ENCODE measurements at regions not wholly inside any gene's neighbourhood (a gene's known extent, or its start where the extent isn't known, plus 50 kb on each side); places are given as distances from the start of the nearest gene placed in this dataset.
A peak's percentile ranks its signal among the peaks of the same experiment; 100 is the strongest.
"Not testable (repeated sequence)": the region's sequence is repeated elsewhere in the genome, so short reads cannot be mapped to it uniquely, and the experiment has no call there.

DNA sequence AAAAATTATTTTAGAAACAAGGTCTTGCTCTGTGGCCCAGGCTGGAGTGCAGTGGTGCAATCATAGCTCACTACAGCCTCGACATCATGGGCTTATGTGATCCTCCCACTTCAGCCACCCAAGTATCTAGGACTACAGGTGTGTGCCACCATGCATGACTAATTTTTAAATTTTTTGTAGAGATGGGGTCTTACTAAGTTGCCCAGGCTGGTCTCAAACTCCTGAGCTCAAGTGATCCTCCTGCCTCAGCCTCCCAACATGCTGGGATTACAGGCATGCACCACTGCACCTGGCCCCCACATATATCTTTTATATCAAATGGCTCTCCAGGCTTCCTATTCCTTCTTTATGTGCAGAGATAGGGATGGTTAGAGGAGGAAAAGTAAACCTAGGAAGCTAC lies 91.2 kb upstream of the SVIL start:
- DNase-seq (ENCODE audit: low spot score): not testable (repeated sequence)

DNA sequence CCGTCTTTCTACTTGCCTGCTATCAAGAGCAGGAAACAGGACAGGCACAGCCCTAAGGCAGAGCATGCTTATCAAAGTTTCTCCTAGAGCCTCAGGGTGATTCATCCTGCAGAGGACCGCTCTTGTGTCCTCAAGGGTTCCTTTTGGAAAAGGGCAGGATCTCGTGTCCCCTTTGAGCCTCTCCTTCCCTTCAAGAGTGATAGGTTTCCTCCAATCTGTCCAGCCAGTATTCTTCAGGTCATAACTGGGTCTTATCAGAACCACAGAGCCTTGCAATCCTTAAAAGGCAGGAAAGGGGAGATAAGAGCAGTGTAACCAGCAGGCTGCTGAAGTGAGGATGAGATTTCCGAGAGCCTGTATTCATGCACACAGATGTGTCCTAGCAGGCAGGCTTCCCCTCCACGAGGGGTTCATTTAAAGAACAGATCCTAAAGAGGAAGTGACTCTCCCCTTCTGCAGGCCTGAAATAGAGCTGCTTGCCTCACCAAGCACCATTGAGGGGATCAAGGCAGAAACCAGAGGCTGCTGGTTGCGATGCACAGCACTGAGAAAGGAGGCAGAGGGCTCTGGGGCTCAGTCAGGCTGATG lies 90.5 kb upstream of the SVIL start:
- no peak for DNase-seq (ENCODE audit: low spot score)

DNA sequence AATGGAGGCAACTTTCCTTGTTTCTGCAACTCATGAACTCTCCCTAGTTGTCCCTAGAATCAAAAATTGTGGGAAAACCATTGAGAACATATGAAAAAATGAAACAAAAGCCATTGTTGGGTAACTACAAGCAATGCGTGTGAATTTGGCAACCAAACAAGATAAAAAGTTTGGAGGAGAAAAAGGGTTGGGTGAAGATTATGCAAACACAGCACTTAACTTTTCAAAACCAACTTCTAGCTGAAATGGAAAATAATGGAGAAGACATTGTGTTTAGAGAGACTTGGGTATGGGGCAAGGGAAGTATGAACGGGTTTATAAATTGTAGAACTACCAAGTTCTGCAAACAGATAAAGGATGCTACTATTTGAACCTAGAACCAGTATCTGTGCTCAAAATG lies 89.0 kb upstream of the SVIL start:
- DNase-seq (ENCODE audit: low spot score): no peak

DNA sequence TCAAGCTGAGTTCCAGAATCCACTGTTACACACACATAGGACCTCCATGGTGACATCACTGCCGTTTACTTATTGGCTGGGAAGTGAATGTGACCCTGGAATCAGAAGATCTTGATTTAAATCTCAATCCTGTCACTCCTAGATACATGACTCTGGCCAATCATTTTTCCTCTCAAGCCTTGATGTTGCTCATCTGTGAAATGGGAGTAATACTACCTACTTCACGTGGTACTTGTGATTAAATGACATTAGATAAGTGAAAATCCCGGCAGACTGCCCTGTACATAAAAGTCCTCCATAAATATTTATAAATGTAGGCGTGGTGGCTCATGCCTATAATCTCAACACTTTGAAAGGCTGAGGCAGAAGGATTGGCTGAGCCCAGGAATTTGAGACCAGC lies 88.0 kb upstream of the SVIL start:
- DNase-seq (ENCODE audit: low spot score): no peak

DNA sequence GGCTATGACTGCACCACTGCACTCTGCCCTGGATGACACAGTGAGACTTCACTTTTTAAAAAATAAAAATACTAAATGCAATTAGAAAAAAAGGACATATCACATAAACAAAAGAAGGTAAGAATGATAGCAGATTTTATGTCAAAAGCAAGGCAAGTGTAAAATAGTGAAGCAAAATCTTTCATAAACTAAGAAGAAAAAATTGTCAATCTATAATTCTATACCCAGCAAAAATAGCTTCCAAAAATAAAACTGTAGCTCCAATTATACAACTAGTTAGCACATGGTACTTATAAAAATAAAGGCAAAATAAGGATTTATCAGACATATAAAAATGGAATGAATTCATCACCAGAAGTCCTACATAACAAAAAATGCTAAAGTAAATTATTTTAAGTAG lies 85.4 kb upstream of the SVIL start:
- DNase-seq (ENCODE audit: low spot score): no peak

DNA sequence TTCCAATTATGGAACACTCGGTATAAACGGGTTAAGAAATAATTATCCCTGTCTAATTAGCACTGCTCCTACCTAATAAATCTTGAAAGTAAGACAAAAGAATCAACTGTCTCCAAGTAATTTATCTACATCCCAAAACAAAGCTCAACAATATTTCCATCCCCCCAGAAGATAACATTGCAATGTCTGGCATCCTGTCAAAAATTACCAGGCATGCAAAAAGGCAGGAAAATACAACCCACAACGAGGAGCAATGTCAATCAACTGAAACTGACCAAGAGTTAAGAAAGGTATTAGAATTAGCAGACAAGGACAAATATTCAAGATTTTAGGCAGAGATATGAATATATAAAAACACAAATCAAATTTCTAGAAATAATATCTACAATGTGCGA lies 84.5 kb upstream of the SVIL start:
- no peak for DNase-seq (ENCODE audit: low spot score)

DNA sequence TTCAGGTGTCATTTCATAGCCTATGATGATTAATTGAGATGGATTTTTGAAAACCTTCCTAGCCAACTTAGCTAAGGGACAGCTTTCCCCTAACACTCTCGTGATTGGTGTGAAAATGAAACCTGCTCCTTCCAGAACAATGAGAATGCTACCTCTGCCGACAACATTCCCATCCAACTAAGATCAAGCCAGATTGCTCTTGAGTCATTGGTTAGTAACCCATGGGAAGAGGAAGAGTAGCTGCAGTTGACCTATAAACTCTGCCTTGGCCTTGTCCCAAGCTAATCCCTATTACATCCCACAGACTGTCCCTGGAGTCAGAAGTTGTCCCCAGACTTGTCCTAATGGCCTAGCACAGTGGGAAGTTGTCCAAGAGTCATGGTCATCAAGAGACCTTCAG lies 80.5 kb upstream of the SVIL start:
- no peak for DNase-seq (ENCODE audit: low spot score)

DNA sequence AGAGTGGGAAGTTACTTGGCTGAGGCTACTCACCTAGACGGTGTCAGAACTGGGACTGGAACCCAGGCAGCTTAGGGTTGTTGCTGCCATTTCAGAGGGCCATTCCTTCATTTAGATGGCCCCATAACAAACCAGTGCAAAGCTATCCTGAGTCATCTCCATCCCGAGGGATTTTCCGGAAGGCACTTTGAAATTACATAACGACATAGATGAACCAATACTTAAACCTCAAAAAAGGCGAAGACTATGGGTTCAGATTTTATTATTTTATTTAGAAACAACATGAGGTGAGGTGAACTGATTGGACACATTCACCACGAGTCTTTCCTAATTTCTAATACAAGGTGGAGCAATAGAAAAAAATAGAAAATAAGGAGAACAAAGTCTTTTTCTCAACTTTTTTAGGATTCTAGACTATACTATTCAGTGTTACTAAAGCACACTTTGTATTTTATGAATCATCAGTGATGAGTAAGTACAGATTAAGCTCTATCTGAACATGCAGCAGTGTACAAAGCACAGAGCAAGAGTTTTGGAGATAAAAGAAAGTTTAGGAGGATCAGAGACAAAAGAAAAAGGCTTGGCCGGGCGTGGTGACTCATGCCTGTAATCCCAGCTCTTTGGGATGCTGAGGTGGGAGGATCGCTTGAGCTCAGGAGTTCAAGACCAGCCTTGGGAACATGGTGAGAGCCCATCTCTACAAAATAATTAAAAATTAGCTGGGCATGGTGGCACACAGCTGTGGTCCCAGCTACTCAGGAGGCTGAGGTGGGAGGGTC lies 79.5 kb upstream of the SVIL start:
- peak; percentile 7 for DNase-seq (ENCODE audit: low spot score)

DNA sequence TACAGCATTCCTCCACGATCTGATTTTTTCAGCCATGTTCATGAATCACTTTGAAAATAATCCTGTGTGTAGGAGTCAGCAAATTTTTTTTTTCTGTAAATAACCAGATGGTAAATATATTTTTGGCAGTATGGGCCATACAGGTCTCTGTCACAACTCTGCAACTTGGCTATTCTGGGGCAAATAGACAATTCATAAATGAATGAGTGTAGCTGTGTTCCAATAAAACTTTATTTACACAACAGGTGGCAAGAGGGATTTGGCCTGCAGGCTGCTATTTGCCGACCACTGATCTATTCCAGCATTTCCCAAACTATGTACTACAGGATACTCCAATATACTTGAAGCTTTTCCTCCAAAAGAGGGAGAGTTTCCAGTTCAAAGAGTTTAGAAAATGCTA lies 78.7 kb upstream of the SVIL start:
- no peak for DNase-seq (ENCODE audit: low spot score)

DNA sequence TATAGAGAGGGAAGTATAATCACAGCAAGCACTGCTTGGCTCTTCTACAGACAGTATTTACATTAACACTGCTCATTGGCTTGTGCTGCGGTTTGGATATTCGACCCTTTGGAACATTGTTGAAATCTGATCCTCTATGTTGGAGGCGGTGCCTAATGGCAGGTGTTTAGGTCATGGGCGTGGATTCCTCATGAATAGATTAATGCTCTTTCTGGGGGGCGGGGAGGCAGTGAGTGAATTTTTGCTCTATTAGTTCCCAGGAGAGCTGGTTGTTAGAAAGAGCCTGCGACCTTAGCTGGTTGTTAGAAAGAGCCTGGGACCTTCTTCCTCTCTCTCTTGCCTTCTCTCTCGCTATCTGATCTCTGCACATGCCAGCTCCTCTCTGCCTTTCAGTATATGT lies 77.3 kb upstream of the SVIL start:
- no peak for DNase-seq (ENCODE audit: low spot score)

DNA sequence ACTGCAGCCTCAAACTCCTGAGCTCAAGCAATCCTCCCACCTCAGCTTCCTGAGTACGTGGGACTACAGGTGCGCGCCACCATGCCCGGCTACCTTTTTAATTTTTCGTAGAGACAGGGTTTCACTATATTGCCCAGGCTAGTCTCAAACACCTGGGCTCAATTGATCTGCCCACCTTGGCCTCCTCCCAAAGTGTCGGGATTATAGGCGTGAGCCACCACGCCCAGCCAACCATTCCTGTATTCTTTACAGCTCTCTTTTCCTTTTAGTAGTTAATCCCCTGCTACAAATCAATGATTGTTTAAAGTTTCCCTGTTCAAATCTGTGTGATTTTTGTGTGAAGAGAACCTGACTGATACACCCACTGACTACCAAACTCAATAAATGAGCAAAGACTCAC lies 75.4 kb upstream of the SVIL start:
- no peak for DNase-seq (ENCODE audit: low spot score)

DNA sequence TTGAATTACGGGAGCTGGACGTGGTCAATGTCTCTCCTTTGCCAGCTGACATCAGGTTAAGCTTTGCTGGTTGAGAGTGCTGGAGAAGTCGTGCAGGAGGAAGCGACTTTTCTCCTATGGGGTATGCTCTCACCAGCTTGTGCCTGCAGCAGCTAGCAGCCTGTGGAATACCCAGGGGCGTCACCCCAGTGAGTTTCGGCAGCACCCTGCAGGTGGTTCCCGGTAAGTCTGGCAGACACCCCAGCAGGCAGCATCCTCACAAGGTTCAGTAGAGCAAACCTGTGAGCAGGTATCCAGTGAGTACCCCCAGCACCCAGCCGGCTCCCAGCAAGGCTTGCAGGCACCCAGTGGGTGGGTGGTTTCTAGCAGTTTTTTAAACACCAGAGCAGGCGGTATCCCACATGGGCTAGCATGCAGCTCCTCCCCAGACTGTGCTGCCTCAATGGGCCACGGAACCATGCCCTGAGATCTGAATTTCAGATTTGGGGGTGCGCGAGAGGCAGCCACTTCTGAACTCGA lies 74.8 kb upstream of the SVIL start:
- no peak for DNase-seq (ENCODE audit: low spot score)

DNA sequence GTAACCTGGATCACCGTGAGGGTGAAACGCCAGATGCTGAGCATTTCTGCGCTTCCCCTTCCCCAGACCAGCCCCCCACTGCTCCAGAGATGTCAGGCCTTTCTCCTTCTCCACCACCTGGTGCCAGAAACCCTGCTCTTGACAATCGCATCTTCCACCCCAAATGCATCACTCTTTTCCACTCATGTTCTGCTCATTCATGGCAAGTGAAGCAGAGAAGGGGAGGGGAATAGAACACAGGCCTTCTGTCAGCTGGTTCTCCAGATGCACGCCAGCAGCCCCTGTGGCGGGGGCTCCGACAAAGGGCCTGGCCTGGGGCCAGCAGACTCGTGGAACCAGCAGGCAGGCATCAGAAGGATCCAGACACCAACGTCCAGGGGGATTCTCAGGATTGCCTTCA lies 68.5 kb upstream of the SVIL start:
- DNase-seq (ENCODE audit: low spot score): no peak

DNA sequence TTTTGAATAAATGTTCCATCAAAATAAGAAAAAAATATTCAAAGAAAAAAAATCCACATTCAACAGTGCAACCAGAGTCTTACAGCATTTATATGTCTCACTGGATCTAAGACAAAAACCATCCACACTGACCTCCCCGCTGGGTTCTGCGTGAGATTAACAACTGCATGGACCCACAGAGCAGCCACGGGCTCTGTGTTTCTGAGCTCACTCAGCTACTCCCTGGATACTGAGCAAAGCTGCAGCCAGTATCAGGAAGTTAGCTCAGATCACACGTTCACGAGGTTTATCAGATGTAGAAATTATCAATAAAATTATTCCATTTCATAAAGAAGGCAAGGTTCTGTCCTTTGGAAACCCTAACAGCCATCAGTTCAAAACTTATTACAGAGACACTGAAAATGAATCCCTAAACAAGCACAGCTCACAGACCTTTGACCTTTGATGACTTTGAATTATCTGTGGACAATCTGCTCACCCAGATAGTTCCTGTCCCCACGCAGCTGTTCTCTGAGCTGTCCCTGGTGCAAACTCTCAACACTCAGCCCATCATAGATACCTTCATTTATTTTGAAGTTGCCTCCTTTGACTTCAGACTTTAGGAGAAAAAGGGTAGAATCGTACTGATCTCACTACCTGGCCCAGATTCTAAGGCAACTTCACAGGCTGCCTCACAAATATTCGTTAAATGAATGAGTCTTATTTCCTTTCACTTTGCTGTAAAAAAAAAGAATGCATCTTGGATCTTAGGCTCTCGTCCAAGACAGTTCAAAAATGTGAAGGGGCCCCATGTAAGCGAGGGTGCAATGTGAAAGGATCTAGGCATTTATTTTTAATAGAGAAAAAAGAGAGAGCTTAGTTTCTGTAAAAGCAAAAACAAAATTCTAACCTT lies 67.7 kb upstream of the SVIL start:
- DNase-seq (ENCODE audit: low spot score): no peak

DNA sequence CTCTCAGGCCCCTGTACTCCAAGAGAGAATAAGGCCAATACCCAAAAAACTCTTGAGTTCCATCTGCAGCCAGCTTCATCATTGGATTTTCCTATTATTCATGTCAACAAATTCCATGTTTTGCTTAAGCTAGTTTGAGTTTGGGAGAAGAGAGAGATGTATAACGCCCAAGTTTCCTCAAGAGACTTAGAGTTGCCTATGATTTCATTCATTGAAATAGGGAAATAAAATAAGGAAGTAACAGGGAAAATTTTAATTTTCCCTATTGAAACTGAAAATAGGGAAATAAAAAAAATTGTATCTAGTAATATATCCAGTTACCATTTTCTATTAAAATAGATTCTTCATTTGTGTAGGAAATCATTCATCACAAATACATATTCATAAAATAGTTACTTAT lies 66.5 kb upstream of the SVIL start:
- no peak for DNase-seq (ENCODE audit: low spot score)

DNA sequence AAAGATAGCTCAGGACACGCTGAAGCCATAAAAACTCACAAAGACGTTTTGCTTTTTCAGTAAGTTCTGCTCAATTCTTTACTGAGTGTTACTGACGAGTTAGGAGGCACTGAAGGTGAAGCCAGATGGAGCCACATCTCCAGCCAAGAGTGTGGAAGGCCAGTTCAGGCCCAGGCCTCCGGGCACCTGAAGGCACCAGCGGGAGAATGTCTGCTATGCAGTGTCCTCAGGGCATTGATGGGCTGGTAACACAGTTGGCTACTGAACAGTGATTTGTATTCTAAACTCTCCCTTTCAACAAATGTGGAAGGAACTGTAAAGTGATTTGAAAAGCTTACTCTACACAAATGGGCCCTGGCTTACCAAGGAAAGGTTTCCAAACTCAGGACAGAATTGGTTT lies 64.8 kb upstream of the SVIL start:
- no peak for DNase-seq (ENCODE audit: low spot score)

DNA sequence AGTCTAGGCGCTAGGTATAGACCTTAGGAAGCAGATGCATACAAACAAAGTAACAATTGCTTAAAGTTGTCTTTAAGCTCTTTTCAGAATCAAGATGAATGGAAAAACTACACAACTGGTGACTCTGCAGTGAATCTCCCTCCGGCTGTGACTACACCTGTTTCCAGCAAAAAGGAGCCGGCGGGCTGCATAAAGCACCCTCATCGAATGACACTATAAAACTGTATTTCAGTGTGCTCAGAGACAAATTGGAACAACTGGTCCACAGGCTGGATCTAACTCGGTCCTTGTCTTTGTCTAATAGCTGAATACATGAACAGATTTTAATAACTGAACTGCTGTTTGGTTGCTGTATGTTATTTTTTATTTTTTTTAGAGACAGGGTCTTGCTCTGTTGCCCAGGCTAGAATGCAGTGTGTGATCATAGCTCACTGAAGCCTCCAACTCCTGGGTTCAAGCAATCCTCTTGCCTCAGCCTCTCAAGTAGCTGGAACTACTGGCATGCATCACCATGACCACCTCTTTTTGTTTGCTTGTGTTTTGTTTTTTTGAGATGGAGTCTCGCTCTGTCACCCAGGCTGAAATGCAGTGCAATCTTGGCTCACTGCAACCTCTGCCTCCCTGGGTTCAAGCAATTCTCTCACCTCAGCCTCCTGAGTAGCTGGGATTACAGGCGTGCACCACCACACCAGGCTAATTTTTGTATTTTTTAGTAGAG lies 64.2 kb upstream of the SVIL start:
- no peak for DNase-seq (ENCODE audit: low spot score)

DNA sequence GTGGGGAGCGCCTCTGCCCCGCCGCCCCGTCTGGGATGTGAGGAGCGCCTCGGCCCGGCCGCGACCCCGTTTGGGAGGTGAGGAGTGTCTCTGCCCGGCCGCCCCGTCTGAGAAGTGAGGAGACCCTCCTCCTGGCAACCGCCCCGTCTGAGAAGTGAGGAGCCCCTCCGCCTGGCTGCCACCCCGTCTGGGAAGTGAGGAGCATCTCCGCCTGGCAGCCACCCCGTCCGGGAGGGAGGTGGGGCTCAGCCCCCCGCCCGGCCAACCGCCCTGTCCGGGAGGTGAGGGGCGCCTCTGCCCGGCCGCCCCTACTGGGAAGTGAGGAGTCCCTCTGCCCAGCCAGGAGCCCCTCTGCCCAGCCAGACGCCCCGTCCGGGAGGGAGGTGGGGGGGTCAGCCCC lies 61.8 kb upstream of the SVIL start:
- not testable (repeated sequence) for DNase-seq (ENCODE audit: low spot score)

DNA sequence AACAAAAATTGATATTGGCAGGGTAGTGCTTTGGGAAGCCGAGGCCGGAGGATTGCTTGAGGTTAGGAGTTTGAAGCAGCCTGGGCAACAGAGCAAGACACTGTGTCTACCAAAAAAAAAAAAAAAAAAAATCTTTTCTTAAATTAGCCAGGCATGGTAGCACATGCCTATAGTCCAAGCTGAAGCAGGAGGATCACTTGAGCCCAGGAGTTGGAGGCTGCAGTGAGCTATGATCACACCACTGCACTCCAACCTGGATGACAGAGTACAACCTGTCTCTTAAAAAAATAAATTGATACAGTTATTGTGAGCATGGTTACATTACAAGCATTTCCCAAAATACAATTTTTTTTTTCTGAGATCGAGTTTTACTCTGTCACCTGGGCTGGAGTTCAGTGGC lies 59.4 kb upstream of the SVIL start:
- DNase-seq (ENCODE audit: low spot score): no peak

DNA sequence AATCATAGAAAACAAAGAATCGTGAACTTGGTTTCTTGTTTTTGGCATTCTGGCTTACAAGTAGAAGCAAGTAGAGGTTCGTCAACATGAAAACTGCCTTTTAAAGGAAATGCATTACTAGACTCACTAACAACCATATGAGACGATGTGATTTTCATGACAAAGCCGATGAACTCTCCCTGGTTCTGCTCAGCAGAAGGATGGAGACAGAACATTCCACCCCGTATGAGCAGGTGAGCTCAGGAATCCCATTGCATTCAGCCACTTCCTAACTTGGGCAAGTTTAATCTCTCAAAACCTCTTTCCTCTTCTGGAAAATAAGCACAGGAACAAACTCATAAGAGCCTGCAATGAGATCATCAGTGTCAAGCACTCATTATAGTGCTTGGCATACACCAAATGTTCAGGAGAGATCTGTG lies 57.4 kb upstream of the SVIL start:
- DNase-seq (ENCODE audit: low spot score): no peak

DNA sequence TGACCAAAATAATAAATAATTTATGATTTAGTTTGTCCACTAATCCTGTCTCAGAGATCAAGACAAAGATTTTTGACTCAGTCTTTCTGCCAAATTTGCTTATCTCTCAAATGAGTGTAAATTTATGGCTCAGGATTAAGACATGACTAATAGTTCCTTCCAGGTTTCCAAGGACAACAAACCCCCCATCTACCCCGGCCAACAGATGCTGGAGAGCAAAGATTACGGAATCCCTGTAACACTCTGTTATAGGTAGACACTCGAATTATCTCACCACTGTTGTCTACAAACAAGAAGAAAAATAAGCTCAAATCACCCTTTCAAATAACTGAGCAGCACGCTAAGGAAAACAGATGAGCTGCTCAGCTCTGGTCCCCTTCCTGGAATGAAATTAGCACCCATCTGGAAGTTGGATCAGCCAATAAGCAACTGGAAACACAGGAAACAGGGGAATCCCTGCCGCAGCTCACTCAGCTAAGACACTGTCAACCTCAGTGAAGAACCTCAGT lies 56.8 kb upstream of the SVIL start:
- peak; percentile 14 for DNase-seq (ENCODE audit: low spot score)

DNA sequence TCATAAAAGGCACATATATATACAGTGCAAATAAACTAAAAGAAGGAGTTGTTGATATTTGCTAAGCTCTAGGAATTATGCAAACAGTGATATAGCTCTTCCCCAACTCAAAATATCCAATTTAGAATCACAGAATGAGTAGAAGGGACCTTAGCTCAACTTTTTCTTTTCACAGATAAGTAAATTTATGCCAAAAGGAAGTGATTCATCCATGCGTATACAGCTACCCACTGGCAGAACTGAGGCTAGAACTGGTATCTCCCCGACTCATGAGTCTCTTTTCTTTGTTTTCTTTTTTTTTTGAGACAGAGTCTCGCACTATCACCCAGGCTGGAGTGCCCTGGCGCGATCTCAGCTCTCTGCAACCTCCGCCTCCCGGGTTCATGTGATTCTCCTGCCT lies 54.2 kb upstream of the SVIL start:
- peak; percentile 9 for DNase-seq (ENCODE audit: low spot score)
